Glutamatergic neuron (in vitro differentiated cells): ENCODE measurements at regions not wholly inside any gene's neighbourhood (a gene's known extent, or its start where the extent isn't known, plus 50 kb on each side); places are given as distances from the start of the nearest gene placed in this dataset.

Experiments
- DNase-seq: peaks from one replicate; pipeline ENCODE4 v3.0.0; 2022
- H3K27ac Mint-ChIP-seq: one replicate; pipeline ENCODE4 v1.8.0; 2020; ENCODE audit warnings: mild to moderate bottlenecking, mixed read lengths, inconsistent platforms; ENCODE audit not compliant: unreplicated experiment
- H3K27me3 Mint-ChIP-seq: one replicate; pipeline ENCODE4 v1.8.0; 2020; ENCODE audit warnings: mild to moderate bottlenecking, moderate library complexity, mixed read lengths, inconsistent platforms; ENCODE audit not compliant: unreplicated experiment
- H3K36me3 Mint-ChIP-seq: one replicate; pipeline ENCODE4 v1.8.0; 2020; ENCODE audit warnings: mild to moderate bottlenecking, mixed read lengths, inconsistent platforms; ENCODE audit not compliant: unreplicated experiment
- H3K4me1 Mint-ChIP-seq: one replicate; pipeline ENCODE4 v1.8.0; 2020; ENCODE audit warnings: mild to moderate bottlenecking, low read depth, mixed read lengths, inconsistent platforms; ENCODE audit not compliant: unreplicated experiment
- H3K4me3 Mint-ChIP-seq: one replicate; pipeline ENCODE4 v1.8.0; 2020; ENCODE audit warnings: mild to moderate bottlenecking, mixed read lengths, inconsistent platforms; ENCODE audit not compliant: unreplicated experiment
- H3K9me3 Mint-ChIP-seq: one replicate; pipeline ENCODE4 v1.8.0; 2020; ENCODE audit warnings: mild to moderate bottlenecking, moderate library complexity, mixed read lengths, inconsistent platforms; ENCODE audit not compliant: unreplicated experiment
- CTCF ChIP-seq: fragments of 200-600 bp; sonication (generic); IDR thresholded peaks from one replicate; pipeline ENCODE4 v1.5.0; 2021; ENCODE audit not compliant: partially characterized antibody, unreplicated experiment

GRCh38 chr5:160904591-160904990 is 52.6 kb upstream of the ATP10B start:
- no peak for DNase-seq
- Mint-ChIP-seq H3K9me3 (peaks cover 2% of the 10 kb centered on the region), H3K27me3 (no peaks in the 10 kb centered on the region), H3K27ac (no peak overlapping the region), H3K4me3 (no peak overlapping the region), H3K36me3 (no peaks in the 10 kb centered on the region), H3K4me1 (no peaks in the 10 kb centered on the region)
- no peak for TF ChIP-seq CTCF

- Mint-ChIP-seq H3K36me3 (no peaks in the 10 kb centered on the region), H3K4me3 (no peak overlapping the region), H3K9me3 (peaks cover 2% of the 10 kb centered on the region), H3K27ac (no peak overlapping the region), H3K27me3 (no peaks in the 10 kb centered on the region), H3K4me1 (no peaks in the 10 kb centered on the region)
- no peak for TF ChIP-seq CTCF
- DNase-seq: no peak
These were observed 51.5 kb upstream of the ATP10B start for GRCh38 chr5:160903551-160903950.

GRCh38 chr5:160903076-160903475 is 51.1 kb upstream of the ATP10B start:
- TF ChIP-seq CTCF: no peak
- H3K4me1 Mint-ChIP-seq: no peaks in the 10 kb centered on the region
- peaks cover 2% of the 10 kb centered on the region for H3K9me3 Mint-ChIP-seq
- H3K27ac Mint-ChIP-seq: no peak overlapping the region
- no peak for DNase-seq
- H3K27me3 Mint-ChIP-seq: no peaks in the 10 kb centered on the region
- no peak overlapping the region for H3K4me3 Mint-ChIP-seq
- H3K36me3 Mint-ChIP-seq: no peaks in the 10 kb centered on the region
